NT2/D1 (cell line): ENCODE measurements at regions not wholly inside any gene's neighbourhood (a gene's known extent, or its start where the extent isn't known, plus 50 kb on each side); places are given as distances from the start of the nearest gene placed in this dataset.

Experiments
- DNase-seq: peaks from one replicate; pipeline ENCODE4 v3.0.0-alpha.2; 2011; ENCODE audit warnings: low read depth, low spot score
- H3K27me3 ChIP-seq: 2 replicates; pipeline ENCODE4 v1.6.0; 2011; ENCODE audit warnings: mild to moderate bottlenecking; ENCODE audit not compliant: insufficient read length, insufficient read depth
- H3K36me3 ChIP-seq: 2 replicates; pipeline ENCODE4 v1.6.1; 2011; ENCODE audit warnings: mild to moderate bottlenecking, low read length, mixed read lengths; ENCODE audit not compliant: insufficient read depth, insufficient read length
- H3K4me1 ChIP-seq: 2 replicates; pipeline ENCODE4 v1.5.1; 2011; ENCODE audit not compliant: insufficient read depth, insufficient read length
- H3K4me3 ChIP-seq: 2 replicates; pipeline ENCODE4 v1.5.1; 2011; ENCODE audit warnings: low read depth; ENCODE audit not compliant: insufficient read length
- H3K9ac ChIP-seq: 2 replicates; pipeline ENCODE4 v1.6.0; 2011; ENCODE audit warnings: low read depth; ENCODE audit not compliant: insufficient read length
- H3K9me3 ChIP-seq: 2 replicates; pipeline ENCODE4 v1.5.1; 2011; ENCODE audit warnings: mild to moderate bottlenecking, low read length; ENCODE audit not compliant: insufficient read depth
- SUZ12 ChIP-seq: IDR thresholded peaks from 2 replicates; pipeline ENCODE4 v1.6.1; 2011; ENCODE audit not compliant: insufficient read length, insufficient read depth; ENCODE audit errors: extremely low read depth
- YY1 ChIP-seq: IDR thresholded peaks from 2 replicates; pipeline ENCODE4 v1.6.1; 2011; ENCODE audit not compliant: insufficient read length, insufficient read depth
- ZNF274 ChIP-seq: IDR thresholded peaks from 2 replicates; pipeline ENCODE4 v1.6.1; 2011; ENCODE audit warnings: mild to moderate bottlenecking, low read depth, low read length

DNA sequence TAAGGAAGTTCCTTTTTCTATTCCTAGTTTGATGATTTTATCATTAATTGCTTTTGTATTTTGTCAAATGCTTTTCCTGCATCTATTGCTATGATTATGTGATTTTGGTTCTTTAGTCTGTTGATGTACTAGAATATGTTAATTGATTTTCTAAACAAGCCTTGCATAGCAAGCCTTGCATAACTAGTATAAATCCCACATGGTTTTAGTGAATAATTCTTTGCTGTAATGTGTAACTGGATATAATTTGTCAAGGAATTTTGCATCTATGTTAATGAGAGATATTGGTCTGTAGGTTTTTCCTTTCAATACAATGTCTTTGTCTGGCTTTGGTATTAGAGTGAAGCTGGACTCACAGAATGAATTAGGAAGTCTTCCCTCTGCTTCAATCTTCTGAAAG lies 460.2 kb downstream of the LTN1 start:
- DNase-seq = no peak
- Histone ChIP-seq H3K36me3 (no peaks in the 10 kb centered on the region), H3K9me3 (no peaks in the 10 kb centered on the region), H3K9ac (no peak overlapping the region), H3K4me1 (no peaks in the 10 kb centered on the region), H3K4me3 (no peak overlapping the region), H3K27me3 (no peaks in the 10 kb centered on the region)
- no peak for TF ChIP-seq SUZ12
- no peak for TF ChIP-seq ZNF274
- no peak for TF ChIP-seq YY1

DNA sequence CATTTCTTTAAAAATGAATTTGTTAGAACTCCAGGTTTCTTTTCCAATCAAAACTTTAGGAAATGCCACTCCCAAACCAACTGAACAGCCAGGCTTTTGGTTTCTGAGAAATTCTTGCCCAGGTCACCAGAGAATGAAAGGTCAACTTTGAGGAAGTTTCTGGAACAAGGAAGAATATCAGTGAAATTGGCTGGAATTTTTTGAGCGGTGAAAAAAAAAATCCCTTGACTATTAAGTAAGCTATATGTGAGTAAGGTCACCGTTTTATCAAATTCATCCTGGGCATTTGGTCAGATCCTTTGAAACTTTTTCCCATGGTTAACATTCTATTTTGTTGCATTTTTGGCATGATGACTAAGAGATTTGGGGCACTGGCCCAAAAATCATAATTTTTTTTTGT lies 469.3 kb downstream of the LTN1 start:
- TF ChIP-seq YY1 (no peak), SUZ12 (no peak)
- Histone ChIP-seq H3K4me3 (no peak overlapping the region), H3K27me3 (no peaks in the 10 kb centered on the region), H3K36me3 (no peaks in the 10 kb centered on the region), H3K9me3 (no peaks in the 10 kb centered on the region), H3K9ac (no peak overlapping the region), H3K4me1 (no peaks in the 10 kb centered on the region)
- no peak for DNase-seq

DNA sequence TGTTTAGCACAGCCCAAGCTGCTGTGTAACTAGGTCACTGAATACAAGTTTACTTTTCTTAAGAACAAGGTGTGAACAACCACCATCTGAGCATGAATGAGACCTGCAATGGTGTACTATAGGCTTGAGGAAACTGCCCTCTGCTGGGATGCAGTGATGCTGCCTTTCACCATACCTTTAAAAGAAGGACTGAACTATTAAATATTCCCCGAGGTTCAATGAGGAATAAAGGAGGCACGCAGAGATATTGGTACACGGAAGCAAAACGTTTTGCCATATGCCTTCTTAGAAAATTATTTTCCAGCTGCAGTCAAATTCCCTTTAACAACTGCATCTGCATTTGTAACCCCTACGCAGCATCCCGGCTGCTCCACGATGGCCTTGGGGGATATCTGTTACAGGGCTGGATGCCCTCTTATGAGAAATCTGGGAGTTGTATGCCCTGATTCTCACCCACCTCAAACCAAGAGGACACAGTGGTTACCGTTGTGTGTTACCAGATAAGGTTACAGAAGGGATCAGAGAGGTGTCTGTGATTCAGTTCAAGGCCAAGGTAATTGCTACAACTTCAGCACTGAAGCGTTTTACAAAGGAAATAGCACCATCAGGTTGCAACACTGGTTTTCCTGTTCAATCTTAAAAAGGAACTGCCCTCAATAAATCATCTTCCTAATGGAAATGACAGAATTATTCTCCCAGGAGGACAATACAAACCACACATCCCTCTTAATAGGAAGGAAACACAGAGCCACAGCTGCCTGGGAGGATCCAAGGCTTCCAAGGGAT lies 470.5 kb downstream of the LTN1 start:
- H3K9me3 ChIP-seq = no peaks in the 10 kb centered on the region
- no peak overlapping the region for H3K4me3 ChIP-seq
- TF ChIP-seq SUZ12 (no peak), YY1 (no peak), ZNF274 (no peak)
- no peaks in the 10 kb centered on the region for H3K4me1 ChIP-seq
- no peaks in the 10 kb centered on the region for H3K27me3 ChIP-seq
- no peak overlapping the region for H3K9ac ChIP-seq
- H3K36me3 ChIP-seq = no peaks in the 10 kb centered on the region
- DNase-seq = peak; percentile 22

DNA sequence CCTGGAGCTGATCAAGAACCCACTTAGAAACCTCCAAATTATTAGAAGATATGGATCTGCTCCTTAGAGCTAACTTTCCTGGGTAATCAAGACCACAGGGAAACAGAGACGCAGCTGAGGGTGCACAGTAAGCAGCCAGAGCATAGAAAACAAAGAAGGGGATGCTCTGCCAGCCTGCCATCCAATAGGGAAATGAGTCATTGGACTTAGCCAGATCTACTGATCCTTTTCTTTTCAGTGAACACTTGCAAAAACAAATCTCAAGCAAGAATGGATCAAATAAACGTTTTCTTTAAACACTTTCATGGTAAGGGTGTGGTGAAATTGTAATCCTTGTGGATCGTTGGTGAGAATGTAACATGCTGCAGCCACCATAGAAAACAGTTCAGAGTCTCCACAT lies 474.0 kb downstream of the LTN1 start:
- Histone ChIP-seq H3K27me3 (no peaks in the 10 kb centered on the region), H3K9ac (no peak overlapping the region), H3K4me3 (no peak overlapping the region), H3K36me3 (no peaks in the 10 kb centered on the region), H3K9me3 (no peaks in the 10 kb centered on the region), H3K4me1 (no peaks in the 10 kb centered on the region)
- TF ChIP-seq ZNF274 (no peak), SUZ12 (no peak), YY1 (no peak)
- DNase-seq = no peak

DNA sequence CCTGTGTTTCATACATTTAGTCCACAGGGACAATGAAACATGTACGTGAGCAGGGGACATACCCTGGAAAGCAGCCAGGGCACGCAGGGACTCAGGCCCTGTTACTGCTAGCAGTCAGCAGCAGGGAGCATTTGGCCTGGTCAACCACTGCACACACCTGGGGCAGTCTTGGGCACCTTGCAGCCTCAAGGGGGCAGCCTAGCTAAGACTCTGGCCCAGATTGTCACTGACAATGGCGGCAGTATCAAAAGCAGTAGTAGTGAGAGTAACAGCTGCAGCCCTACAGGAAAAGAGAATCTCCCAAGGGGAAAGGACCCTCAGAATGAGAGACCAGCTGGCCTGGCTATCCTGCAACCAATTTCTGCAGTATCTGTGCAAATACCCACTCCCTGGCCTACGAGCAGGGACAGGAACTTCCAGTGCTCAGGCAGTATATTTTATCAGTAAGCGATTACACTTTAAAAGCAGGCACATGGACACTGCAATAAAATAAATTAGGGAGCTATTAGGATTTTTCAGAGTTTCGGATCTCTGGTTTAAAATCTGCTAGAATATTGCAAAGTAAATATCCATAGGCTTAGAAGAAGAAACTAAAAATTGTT lies 475.6 kb downstream of the LTN1 start:
- Histone ChIP-seq H3K9me3 (no peaks in the 10 kb centered on the region), H3K27me3 (no peaks in the 10 kb centered on the region), H3K4me1 (no peaks in the 10 kb centered on the region), H3K9ac (no peak overlapping the region), H3K4me3 (no peak overlapping the region), H3K36me3 (no peaks in the 10 kb centered on the region)
- DNase-seq = peak; percentile 83
- peak; percentile 46 for TF ChIP-seq YY1
- TF ChIP-seq ZNF274 = no peak
- TF ChIP-seq SUZ12 = no peak

DNA sequence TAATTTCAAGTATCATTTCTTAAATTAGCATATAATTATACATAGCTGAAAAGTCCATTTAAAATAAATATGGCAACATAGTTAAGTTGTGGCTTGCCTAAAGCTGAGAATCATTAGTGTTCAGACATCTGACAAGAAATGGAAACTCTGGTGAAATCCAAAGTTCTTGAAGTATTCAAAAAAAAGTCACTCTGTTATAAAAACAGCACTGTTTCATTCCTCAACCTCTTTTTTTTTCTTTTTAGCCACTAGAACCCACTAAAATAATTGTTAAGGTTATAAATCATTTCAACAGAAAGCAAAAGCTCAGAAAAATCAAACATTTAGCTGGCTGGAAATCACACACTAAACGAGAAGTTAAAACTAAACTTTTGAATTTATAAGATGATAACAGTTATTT lies 476.7 kb downstream of the LTN1 start:
- Histone ChIP-seq H3K36me3 (no peaks in the 10 kb centered on the region), H3K27me3 (no peaks in the 10 kb centered on the region), H3K4me3 (no peak overlapping the region), H3K4me1 (no peaks in the 10 kb centered on the region), H3K9ac (no peak overlapping the region), H3K9me3 (no peaks in the 10 kb centered on the region)
- DNase-seq = no peak
- TF ChIP-seq ZNF274 (no peak), SUZ12 (no peak), YY1 (no peak)

DNA sequence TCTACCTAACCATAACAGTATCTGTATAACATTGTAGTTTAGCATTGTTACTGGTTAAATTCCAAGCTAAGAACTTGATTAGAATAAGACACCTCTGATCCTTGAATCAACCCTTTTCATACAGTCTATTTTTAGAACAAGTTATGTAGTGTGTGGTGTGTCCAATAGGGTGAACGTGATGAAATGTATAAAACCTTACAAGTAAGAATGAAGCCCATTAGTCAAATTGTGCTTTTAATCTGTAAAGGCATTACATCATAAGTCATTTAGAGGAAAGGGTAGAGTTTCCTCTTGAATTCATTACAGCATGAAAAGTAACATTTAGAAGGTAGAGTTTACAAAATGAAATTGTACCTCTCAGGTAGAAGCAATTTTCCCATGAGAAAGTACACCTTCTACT lies 479.2 kb downstream of the LTN1 start:
- no peaks in the 10 kb centered on the region for H3K4me1 ChIP-seq
- no peaks in the 10 kb centered on the region for H3K9me3 ChIP-seq
- no peaks in the 10 kb centered on the region for H3K36me3 ChIP-seq
- TF ChIP-seq SUZ12 (no peak), YY1 (no peak), ZNF274 (no peak)
- H3K9ac ChIP-seq = no peak overlapping the region
- H3K4me3 ChIP-seq = no peak overlapping the region
- no peak for DNase-seq
- H3K27me3 ChIP-seq = no peaks in the 10 kb centered on the region
